ENCODE measurements at regions not wholly inside any gene's neighbourhood (a gene's known extent, or its start where the extent isn't known, plus 50 kb on each side); places are given as distances from the start of the nearest gene placed in this dataset.

GRCh38 chr7:41507686-41508268 is 195.1 kb downstream of the INHBA start:
- no peaks in the 10 kb centered on the region for H4K20me1 ChIP-seq (replicated peaks; ENCODE audit: insufficient read depth)
- peaks cover 19% of the 10 kb centered on the region for H3K9me2 ChIP-seq (ENCODE audit: insufficient read depth)
- no peaks in the 10 kb centered on the region for H3F3A ChIP-seq (replicated peaks; ENCODE audit: low read depth)
- no peaks in the 10 kb centered on the region for H3K27me3 Mint-ChIP-seq (ENCODE audit: insufficient read depth, low read depth, poor library complexity)
- H2AFZ ChIP-seq: no peak overlapping the region
- H3K4me1 Mint-ChIP-seq: peaks cover 6% of the 10 kb centered on the region
- ATAC-seq (no peak), DNase-seq (ENCODE audit: low spot score) (no peak)
- no peak overlapping the region for H3K4me3 ChIP-seq
- H3K79me2 ChIP-seq (replicated peaks; ENCODE audit: insufficient read depth): no peaks in the 10 kb centered on the region
- no peaks in the 10 kb centered on the region for H3K9me3 Mint-ChIP-seq
- no peak overlapping the region for H3K27ac ChIP-seq (ENCODE audit: low read depth)
- H3K4me1 ChIP-seq (ENCODE audit: insufficient read depth): peaks cover 6% of the 10 kb centered on the region; the same call in 1 of the 2 replicates
- no peak overlapping the region for H3K27ac Mint-ChIP-seq
- H3K36me3 Mint-ChIP-seq (ENCODE audit: low read depth): no peaks in the 10 kb centered on the region
- H3K36me3 ChIP-seq (ENCODE audit: insufficient read depth): no peaks in the 10 kb centered on the region
- H3K4me3 Mint-ChIP-seq: no peak overlapping the region
- H3K27me3 ChIP-seq (ENCODE audit: insufficient read depth): no peaks in the 10 kb centered on the region
- no peak overlapping the region for H3K4me2 ChIP-seq
- TF ChIP-seq JUNB (IDR thresholded peaks at IDR 0.05; ENCODE audit: unreplicated experiment): no peak
- TF ChIP-seq STAT1 (IDR thresholded peaks at IDR 0.05; ENCODE audit: unreplicated experiment): no peak
- TF ChIP-seq EZH2 (IDR thresholded peaks at IDR 0.05; ENCODE audit: low read depth, unreplicated experiment): no peak
- TF ChIP-seq, protein P1, sequence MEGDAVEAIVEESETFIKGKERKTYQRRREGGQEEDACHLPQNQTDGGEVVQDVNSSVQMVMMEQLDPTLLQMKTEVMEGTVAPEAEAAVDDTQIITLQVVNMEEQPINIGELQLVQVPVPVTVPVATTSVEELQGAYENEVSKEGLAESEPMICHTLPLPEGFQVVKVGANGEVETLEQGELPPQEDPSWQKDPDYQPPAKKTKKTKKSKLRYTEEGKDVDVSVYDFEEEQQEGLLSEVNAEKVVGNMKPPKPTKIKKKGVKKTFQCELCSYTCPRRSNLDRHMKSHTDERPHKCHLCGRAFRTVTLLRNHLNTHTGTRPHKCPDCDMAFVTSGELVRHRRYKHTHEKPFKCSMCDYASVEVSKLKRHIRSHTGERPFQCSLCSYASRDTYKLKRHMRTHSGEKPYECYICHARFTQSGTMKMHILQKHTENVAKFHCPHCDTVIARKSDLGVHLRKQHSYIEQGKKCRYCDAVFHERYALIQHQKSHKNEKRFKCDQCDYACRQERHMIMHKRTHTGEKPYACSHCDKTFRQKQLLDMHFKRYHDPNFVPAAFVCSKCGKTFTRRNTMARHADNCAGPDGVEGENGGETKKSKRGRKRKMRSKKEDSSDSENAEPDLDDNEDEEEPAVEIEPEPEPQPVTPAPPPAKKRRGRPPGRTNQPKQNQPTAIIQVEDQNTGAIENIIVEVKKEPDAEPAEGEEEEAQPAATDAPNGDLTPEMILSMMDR (conservative IDR thresholded peaks at IDR 0.05; ENCODE audit: low read depth in 2 of 2): no peak
- no peak for TF ChIP-seq ZNF462 (CRISPR knock-in tag; IDR thresholded peaks at IDR 0.05)
- TF ChIP-seq ETS1 (IDR thresholded peaks at IDR 0.05): no peak
- no peak for TF ChIP-seq ZNF331 (CRISPR knock-in tag; IDR thresholded peaks at IDR 0.05; ENCODE audit: low read depth)
- no peak for TF ChIP-seq POLR2AphosphoS5 (IDR thresholded peaks at IDR 0.05; ENCODE audit: low read depth)
- TF ChIP-seq CREB1 (CRISPR knock-in tag; IDR thresholded peaks at IDR 0.05; ENCODE audit: low read depth): no peak

Measured in GM23338 (cell line).